Activated CD4-positive, alpha-beta T cell treated with anti-CD3 and anti-CD28 coated beads for 1 hour (primary cell): ENCODE measurements at regions not wholly inside any gene's neighbourhood (a gene's known extent, or its start where the extent isn't known, plus 50 kb on each side); places are given as distances from the start of the nearest gene placed in this dataset.

Source experiments
- DNase-seq: peaks from one replicate; pipeline ENCODE4 v3.0.0-alpha.2; 2020

DNA sequence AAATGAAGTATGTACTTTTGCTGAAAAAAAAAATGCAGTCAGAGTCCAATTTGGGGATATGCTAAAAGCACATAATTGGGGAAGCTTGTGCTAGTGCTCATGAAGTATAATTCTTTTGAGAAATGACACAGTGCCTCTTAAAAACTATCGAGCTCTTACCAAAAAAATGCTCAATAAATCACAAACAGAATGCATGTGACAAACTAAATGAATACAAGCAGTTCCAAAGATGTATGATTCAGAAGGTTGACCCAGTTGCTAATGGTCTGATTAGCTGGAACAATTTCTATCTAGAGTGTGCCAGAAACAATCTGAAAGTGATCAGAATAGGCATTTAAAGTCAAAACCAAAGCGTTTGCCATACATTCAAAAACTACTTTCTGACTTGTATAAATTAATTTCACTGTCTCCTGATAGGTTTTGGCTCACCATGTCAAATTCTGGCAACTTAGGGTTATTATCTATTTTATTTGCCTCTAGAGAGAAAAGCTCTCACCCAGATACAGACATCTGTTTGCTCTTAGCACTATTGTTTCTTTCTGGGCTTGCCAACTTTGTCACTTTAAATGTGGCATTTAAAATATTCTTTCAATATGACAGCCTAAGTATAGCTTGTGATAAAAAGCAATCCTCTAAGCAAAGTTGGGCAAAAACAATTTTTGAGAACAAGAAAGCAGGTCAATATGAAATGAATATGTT, 114.7 kb upstream of the AHR start:
- DNase-seq, result no peak

- no peak for DNase-seq
Measured at GRCh38 chr7:17184805-17185689, 113.4 kb upstream of the AHR start.

DNA sequence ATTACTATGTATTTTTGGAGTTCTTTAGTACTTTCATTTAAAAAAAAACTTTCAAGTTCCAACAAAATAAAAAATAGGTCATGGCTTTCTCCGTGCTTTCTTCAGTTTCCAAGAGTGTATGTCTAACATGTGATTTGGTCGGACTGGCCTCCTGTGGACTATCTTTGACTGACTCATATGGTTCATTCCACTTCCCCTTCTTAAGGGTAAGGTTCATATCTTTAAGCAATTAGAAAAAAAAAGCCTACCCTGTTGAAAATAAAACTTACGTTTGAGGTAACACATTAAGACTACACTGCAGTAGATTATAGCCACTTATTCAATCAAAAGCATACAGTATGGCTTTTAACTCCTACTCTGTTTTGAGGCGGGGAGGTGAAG, 112.8 kb upstream of the AHR start:
- DNase-seq, result no peak

DNA sequence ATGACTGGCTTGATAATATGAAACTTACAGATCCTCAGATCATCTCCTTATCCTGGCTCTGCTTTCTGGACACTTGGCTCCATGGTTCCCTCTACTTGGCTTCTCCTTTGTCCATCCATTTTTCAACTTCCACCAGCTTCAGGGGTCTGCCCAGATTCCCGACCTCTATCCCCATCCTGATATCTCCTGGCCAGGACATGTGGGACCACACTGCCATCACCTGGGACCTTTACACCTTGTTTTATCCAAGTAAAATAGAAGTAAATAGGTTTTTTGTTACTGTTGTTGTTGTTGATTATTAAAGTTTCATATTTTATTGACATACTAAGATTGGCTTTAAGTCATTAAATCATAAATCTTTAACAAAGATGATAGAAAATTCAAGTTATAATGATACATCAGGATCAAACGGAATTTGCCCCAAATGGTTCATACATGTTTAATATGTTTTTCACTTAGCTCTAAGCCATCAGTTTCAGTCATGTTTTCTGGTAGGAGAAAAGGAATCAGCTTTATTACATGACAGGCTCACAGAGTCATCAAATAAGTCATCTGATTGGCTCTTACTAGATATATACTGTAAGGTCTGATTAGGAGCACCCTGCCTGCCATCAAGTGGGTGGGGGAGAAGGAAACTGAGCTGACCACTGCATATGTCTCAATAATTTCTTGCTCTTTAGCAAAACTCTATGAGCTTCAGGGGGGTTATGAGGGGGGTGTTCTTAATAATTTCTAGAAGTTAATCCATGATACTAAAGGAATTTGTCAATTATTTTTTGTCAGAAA, 111.5 kb upstream of the AHR start:
- DNase-seq, result no peak

DNA sequence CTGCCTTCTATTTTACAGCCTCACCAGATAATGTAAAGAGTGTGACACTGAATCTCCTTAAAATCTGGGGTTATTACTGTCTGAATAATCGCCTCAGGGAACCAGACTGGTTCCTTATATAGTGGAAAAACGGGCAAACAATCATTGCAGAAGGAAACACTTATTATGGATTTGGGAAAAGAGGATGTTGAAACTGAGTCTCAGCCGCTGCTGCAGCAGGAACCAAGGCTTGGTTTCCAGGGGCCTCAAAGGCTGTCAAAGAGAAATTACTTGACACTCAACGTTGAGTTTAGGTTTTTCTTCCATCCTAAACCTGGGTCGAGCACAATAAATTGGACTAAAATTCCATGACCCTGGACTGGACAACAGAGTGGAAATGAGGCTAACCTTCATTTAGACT, 103.8 kb upstream of the AHR start:
- DNase-seq, result no peak

DNA sequence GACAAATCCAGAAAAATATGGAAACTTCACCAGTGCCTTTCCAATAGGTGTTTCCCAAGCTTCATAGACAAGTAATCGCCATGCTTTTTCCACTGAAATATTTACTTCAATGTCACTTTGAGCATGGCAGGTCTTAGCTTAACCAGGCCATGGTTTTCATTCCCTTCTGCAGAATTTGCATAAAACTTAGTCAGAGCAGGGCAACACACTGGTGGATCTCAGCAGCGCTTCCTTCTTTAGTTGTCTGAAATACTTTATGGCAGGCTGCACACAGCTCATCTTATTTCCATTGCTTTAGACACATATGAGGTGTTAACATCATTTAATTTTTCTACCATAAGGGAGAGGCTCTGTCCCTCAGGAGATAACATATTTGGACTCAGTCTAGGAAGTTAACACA, 102.9 kb upstream of the AHR start:
- DNase-seq, result no peak

- no peak for DNase-seq
Measured at GRCh38 chr7:17205910-17206309, 92.5 kb upstream of the AHR start.

- DNase-seq, result no peak
Measured at GRCh38 chr7:17206349-17206905, 92.0 kb upstream of the AHR start.

DNA sequence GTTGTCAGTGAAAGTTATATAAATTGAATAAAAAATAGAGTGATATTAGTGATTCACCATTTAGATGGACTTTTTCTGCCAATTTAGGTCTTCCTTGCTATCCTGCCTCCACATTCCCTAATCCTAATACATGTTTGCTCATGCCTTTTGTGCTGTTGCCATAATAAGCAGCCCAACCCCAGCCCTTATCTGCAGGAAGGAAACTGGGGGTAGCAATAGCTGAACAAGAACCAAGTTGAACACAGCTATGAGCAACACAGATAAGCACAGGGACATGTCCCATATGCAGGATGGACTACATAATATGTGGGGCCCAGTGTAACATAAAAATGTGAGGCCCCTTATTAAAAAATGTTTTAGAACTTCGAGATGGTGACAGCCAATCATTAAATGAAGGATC, 91.2 kb upstream of the AHR start:
- DNase-seq, result no peak

DNA sequence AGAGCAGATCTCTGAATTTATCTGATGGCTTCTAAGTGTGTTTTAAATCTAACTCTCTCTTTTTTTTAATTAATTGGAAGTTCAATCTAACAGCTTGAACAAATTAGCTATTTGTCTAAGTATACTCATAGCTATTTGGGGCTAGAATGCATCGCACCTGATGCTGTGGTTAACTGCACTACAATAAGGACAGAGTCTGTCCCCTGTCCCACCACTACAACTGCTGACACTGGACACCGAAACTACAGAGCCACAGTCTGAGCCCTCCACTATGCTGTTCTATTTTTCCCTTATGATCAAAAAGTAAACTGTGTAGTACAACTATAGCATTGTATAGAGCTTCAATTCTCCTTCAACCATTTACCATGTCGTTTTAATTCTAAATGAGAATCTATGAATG, 89.4 kb upstream of the AHR start:
- DNase-seq, result no peak

- no peak for DNase-seq
Measured at GRCh38 chr7:17211307-17211836, 87.1 kb upstream of the AHR start.

- no peak for DNase-seq
Measured at GRCh38 chr7:17212188-17212587, 86.3 kb upstream of the AHR start.

DNA sequence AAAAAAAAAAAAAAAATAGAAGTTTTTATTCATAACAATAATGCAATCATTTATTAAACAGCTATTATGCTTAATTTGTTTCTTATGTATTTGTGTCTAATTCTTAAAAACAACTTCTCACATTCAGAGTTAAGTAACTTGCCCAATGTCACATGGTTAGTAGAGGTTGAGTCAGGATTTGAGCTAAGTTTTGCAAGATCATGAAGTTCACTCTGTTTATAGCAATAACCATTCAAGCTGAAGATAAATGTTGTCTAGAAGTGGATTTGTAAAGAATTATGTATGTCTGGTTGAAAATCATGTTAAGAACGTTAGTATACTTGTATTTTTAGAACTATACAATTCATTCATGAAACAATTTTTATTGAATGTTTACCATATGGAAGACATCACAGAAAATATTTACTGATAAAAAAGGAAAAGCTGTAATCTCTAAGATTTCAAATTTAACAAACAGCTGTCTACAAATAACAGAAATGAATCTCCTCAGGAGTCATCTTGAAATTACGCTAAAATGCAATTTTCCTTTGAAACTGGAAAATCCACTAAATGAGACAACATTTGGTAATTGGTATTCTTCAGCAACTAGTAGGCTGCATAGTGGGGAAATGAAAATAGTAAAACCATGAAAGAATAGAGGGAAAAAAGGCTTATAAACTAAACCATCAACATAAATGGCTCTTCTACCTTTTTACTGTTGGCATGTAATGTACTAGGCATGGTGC, 70.5 kb upstream of the AHR start:
- DNase-seq, result no peak

GRCh38 chr7:17229228-17229627, 69.2 kb upstream of the AHR start:
- no peak for DNase-seq

DNA sequence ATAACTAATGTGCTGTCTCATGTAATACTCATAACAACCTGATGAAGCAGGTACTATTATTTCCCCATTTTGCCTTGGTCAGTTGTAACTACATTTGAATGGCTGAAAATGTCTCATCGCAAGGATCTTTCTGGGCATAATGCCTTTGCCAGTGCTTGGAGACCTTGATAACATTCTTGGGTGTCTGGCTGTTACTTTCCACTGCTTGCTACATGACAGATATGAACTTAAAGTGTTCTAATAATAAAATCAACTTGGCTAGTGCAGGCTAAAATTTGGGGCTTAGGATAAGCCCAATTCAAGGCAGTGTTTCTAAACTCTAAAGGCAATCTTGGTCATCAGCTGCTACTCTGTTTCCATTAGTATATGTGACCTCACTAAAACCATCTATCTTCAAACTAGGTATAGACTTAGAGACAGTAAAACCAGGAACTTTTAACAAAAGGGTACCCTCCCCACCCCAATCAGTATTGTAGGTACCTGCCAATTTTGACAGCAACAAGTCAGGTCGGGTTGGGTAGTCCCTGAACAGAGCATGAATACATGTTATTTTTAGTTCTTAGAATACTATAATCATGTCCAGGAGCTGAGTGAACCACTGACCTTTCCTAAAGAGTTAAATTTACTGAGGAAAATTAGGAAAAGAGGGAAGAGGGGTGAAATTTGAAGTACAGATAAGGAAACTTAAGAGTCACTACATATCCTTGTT, 68.2 kb upstream of the AHR start:
- no peak for DNase-seq

DNA sequence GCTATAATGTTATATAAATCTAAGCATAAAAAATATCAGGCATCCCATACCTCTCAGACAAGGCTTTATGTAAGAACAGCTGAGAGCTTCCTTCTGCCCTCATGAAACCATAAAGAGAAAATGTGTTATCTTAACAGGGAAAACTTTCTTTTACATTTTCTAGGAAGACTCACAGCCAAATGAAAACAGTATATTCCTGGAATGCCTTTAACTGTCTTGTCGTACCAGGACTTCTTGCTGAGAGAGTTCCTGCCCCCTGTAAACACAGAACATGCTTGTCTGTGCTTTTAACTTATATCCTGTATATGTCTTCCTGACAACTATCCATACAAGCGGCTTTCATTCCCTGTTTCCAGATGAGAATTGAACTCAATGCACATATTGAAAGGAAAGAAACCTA, 64.8 kb upstream of the AHR start:
- DNase-seq, result no peak

GRCh38 chr7:17234030-17234397, 64.4 kb upstream of the AHR start:
- peak; percentile 28 for DNase-seq

DNA sequence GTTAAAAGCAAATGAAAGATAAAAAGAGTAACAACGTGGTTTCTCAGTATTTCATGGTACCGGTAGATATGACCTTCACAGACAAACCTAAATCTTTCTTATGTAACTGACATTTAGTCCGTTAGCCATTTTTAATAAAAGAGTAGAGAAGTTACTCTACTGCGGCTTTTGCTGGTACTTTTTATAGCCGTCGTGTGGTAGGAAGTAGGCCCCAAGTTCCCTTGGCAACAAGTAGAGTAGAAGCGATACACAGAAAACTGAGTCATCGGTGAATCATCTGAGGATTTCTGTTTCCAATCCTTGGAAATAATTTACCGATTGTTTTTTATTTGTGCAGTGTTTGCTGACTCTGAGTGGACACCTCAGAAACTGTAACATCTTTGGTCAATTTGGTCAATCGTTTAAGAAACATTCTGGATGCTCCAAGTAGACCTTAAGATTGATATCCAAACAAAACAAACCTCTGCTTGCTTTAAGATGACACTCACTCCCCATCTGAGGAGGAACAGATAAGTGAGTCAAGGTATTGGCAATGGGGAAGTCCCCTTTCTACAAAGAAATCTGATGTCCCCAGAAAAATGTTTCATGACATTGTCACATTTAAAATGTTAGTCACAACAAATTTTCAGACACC, 63.9 kb upstream of the AHR start:
- DNase-seq, result peak; percentile 37

DNA sequence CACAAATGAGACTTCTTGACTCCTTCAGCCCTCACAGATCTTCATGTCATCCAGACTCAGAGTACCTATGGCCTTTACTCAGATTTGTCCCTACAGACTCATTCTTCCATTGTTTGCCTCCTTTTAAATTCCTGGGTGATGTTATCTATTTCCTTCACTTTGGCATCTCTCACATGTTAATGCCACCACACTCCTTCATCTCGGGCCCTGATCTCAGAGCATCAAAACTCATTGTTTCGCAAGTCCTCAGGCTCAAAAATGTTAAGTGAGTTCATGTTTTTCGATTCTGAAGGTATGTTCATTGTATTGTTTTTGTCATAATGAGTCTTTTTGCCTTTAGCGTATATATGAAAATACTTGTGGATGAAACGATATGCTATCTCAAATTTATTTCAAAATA, 62.3 kb upstream of the AHR start:
- DNase-seq, result no peak

GRCh38 chr7:17236603-17237002, 61.8 kb upstream of the AHR start:
- no peak for DNase-seq

GRCh38 chr7:17239046-17239445, 59.4 kb upstream of the AHR start:
- no peak for DNase-seq
